Omental fat pad (tissue), 3 donors: ENCODE measurements at regions not wholly inside any gene's neighbourhood (a gene's known extent, or its start where the extent isn't known, plus 50 kb on each side); places are given as distances from the start of the nearest gene placed in this dataset.

Source experiments
- ATAC-seq: fragments of 150-250 bp; one replicate; pipeline ENCODE4 v1.9.1; 2016; ENCODE audit warnings: mild to moderate bottlenecking, moderate library complexity; ENCODE audit not compliant: low FRiP score
- DNase-seq: peaks from one replicate; pipeline ENCODE4 v3.0.0-alpha.2; 2019; ENCODE audit warnings: low spot score
- CTCF ChIP-seq, 3 donors: fragments of 450-650 bp; IDR thresholded peaks; one replicate each; pipeline ENCODE4 v1.5.1; 2016 to 2017; ENCODE audit warnings: antibody characterized with exemption in 3 of 3, mild to moderate bottlenecking in 3 of 3, moderate library complexity in 2 of 3

GRCh38 chr10:62503872-62504271 is 129.7 kb downstream of the ZNF365 start:
- DNase-seq (no peak), ATAC-seq (no peak)
- TF ChIP-seq CTCF (IDR thresholded peaks at IDR 0.05) = no peak

- no peak for ATAC-seq
- TF ChIP-seq CTCF (IDR thresholded peaks at IDR 0.05) = no peak
- no peak for DNase-seq
Observed at GRCh38 chr10:62506371-62506770, 132.2 kb downstream of the ZNF365 start.

GRCh38 chr10:62511238-62511637 is 137.1 kb downstream of the ZNF365 start:
- ATAC-seq = no peak
- TF ChIP-seq CTCF (IDR thresholded peaks at IDR 0.05) = no peak
- no peak for DNase-seq

- ATAC-seq = no peak
- DNase-seq = no peak
- TF ChIP-seq CTCF (IDR thresholded peaks at IDR 0.05) = no peak
Observed at GRCh38 chr10:62511656-62512055, 137.5 kb downstream of the ZNF365 start.

- TF ChIP-seq CTCF (IDR thresholded peaks at IDR 0.05) = no peak
- DNase-seq (no peak), ATAC-seq (no peak)
Observed at GRCh38 chr10:62512732-62513475, 138.7 kb downstream of the ZNF365 start.

GRCh38 chr10:62514079-62514693 is 140.0 kb downstream of the ZNF365 start:
- ATAC-seq (no peak), DNase-seq (no peak)
- no peak for TF ChIP-seq CTCF (IDR thresholded peaks at IDR 0.05)

GRCh38 chr10:62517252-62517651 is 143.1 kb downstream of the ZNF365 start:
- no peak for DNase-seq
- no peak for TF ChIP-seq CTCF (IDR thresholded peaks at IDR 0.05)
- no peak for ATAC-seq
